Hematopoietic multipotent progenitor cell treated with erythropoietin and hydrocortisone succinate and interleukin-3 and kit ligand, for 15 days (in vitro differentiated cells): ENCODE measurements at regions not wholly inside any gene's neighbourhood (a gene's known extent, or its start where the extent isn't known, plus 50 kb on each side); places are given as distances from the start of the nearest gene placed in this dataset.
"Not testable (repeated sequence)": the region's sequence is repeated elsewhere in the genome, so short reads cannot be mapped to it uniquely, and the experiment has no call there.

Source experiments
- DNase-seq: peaks from one replicate; pipeline ENCODE4 v3.0.0-alpha.2; 2015; ENCODE audit warnings: low spot score

DNA sequence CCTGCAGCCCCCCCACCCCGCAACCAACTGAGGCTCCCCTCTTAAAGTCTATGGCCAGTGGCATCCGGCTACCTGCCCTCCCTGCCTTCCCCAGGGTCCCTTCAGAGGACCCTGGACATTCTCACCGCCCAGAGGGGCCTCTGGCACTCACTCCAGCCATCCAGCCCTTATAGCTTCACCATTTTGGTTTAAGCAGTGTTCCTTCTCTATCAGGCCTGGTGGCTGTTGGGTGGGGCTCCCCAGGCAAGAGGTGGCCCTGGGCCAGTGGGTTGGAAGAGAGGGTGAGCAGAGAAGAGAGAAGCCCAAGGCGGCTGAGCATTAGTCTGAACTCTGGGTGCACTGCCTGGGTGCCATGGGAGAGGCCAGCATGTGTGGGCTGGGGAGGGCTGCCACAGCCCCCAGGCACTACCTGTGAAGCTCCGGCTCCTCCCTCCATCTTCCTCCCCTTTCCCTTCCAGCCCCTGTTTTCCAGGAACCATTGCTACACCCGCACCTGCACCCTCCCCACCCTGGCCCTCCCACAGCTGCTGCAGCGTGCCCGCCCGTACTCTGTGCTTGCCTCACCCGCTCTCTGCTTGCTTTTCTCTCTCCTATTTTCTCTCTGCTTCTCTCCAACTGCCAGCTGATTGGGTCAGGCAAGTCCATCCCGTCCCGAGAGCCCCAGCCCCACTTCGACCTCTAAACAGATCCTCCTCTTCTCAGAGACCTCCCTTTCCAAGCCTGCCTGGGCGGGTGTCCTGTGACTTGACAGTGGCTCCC is 168.2 kb downstream of the TBC1D2B start:
- DNase-seq = peak; percentile 60

DNA sequence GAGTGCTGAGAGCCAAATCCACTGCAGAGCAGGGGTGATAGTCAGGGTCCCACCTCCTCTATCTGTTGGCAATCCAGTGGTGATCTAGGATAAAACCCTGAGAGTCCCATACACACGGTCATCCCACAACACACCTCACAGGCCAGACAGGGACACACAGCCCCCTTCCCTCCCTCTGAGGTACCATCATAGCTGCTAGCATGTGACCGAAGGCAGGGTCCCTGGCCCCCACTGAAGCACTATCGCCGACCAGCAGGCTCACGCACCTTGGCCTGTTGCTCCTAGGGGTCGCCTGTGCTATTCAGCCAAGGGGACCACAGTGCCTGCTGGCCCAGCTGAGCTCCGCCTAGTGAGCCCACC is 168.8 kb downstream of the TBC1D2B start:
- DNase-seq = not testable (repeated sequence)

DNA sequence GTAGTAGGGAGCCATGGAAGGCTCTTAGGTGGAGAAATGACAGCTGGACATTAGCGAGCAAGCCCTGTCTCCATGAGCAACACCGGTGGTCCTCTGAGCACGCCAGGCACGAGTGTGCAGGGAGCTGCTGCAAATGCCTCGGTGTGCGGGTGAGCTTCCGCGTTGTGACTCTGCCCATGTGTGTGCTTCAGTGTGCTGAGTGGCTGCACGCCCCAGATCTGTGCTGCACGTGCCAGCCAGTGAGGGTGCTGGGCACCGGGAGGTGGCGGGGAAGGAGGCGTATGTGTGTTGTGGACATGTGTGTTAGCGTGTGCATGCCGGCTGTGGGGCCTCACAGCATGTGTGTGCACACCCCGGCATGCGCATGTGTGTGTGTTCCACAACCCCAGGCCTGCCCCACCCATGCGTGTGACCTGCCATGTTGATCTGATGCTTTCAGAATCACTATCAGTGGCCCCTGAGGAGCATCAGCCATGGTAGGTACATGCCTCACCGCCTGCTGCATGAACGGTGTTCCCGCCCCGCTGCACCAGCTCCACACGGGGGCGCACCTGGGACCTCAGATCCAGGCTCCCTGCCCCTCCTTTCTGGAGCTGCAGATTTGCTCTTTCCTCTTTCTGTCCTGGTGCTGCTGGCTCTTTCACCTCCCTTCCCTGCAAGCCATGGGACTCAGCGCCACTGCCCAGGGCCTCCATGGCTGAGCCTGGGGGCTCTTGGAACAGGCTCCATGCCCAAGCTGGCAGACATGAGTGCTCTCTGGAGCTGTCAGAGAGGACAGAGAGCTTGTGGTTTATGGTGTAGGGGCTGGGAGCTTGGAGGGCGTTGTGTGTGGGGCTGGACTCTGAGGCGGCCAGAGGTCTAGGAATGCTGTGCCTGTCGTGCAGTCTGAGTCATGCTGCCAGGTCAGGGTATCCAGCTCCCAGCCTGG is 169.4 kb downstream of the TBC1D2B start:
- DNase-seq = peak; percentile 63

DNA sequence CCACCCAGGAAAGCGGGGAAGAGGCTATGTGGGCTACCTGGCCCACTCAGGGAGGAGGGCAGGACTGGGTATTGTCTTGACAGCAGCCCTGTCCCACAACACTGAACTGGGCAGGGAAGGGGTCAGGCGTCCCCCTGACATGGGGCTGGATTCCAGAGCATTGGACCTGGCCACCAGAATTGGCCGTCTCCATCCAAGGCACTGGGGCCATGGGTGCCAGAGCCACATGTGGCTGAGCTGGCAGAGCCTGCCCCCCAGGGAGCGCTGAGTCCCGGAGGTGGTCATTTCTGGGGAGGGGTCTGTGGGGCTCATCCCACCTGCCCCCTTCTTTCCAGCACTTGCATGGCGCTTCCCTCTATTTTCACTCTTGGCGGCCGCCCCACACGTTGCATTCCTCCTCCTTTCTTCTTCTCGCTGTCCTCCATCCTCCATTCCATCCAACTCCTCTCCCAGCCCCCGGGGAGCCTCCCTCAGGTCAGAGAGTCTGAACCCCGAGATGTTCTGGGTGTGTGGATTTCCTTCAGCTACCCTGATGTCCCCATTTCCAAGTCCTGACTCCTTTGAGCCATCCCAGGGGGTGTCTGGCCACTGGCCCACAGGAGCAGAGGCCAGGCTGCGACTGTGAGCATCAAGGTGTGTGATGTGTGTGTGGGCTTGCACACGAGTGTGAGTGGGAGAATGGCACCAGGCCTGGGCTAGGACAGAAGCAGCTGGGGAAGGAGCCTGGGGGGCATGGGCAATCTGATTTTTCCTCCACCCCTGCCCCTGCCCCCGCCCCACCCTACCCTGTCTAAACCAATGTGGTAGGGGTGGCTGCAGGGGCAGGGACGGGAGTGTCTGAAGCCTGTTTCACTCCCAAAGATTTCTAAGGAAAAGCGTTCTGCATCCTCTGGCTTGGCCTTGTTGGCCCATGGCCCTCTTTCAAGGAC is 171.2 kb downstream of the TBC1D2B start:
- DNase-seq = not testable (repeated sequence)

DNA sequence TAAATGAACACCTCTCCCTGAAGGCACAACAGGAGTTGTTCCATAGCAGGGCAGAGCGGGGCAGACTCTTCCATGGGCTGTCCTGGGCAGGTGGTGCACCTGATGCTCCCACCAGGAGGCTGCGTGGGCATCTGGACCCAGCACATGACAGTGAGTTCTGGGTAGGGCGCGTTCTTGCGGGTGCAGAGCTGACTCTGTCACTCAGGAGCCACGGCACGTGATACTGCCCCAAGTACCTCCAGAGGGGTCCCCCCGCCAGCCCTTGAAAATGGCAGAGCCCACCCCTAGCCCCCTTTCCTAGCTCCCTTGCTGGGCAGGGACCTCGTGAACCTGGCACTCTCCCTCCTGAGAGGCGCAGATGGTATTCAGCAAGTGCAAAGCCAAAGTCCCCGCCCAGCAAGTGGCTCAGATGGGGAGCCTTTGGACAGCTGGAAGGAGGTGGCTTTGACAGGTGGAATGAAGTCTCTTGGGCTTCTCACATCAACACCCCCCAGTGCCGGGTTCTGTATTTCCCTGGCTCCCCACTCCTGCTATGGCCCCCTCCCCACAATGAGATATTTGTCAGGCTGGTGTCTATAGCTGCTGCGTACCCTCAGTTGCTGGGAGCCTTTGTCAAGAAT is 172.1 kb downstream of the TBC1D2B start:
- no peak for DNase-seq

DNA sequence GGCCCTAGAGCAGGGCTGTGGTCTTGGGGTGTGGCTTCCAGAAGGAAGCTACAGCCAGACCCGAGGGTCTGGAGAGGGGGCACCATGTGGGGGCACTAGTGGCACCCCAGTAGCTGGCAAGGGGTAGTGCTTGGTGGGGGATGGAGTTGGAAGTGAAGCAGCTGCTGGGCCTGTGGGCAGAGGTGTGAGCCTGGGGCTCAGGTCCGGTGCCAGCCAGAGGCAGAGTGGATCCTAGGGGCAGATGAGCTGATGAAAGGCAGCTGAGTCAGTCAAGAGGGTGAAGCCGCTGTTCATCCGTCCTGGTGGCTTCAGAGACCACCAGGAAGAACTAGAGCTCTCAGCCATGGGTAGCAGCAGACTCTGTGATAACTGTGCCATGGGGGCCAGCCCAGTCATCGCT is 172.6 kb downstream of the TBC1D2B start:
- DNase-seq = no peak

DNA sequence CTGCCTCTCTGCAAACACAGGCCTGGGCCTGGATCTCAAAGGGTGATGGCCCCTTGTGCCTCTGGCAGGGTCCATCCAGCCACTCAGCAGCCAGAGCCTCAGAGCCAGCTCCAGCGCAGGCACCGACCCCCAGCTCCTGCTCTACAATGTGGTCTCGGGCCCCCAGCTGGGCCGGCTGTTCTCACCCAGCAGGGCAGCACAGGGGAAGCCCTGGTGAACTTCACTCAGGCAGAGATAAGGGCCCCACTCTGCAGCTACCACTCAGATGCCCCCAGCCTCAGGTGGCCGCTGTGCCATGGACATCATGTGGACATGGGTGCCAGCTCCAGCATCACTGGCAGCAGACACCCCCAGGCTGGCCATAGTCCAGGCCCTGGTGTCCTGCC is 173.1 kb downstream of the TBC1D2B start:
- no peak for DNase-seq

DNA sequence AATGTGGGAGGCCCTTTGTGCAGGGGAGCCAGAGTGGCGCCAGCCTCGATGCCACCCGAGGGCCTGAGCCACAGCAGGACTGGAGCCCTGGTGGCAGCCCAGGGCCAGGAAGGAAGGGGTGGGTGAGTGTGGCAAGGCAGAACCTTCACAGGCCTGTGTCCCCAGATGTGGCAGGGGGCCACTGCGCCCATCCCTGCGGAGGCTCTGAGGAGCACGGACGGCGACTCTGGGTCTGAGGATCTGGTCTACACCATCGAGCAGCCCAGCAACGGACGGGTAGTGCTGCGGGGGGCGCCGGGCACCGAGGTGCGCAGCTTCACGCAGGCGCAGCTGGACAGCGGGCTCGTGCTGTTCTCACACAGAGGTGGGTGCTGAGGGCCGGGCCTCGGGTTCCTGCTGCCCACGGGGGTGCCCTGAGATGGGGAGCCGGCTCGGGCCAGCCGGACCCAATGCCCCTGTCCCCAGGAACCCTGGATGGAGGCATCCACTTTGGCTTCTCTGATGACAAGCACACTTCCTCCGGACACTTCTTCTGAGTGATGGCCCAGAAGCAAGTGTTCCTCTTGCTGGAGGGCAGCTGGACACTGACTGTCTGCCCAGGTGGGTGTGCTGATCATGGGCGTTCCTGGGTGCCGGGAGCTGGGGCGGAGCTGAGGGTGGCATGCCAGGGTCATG is 173.6 kb downstream of the TBC1D2B start:
- not testable (repeated sequence) for DNase-seq

DNA sequence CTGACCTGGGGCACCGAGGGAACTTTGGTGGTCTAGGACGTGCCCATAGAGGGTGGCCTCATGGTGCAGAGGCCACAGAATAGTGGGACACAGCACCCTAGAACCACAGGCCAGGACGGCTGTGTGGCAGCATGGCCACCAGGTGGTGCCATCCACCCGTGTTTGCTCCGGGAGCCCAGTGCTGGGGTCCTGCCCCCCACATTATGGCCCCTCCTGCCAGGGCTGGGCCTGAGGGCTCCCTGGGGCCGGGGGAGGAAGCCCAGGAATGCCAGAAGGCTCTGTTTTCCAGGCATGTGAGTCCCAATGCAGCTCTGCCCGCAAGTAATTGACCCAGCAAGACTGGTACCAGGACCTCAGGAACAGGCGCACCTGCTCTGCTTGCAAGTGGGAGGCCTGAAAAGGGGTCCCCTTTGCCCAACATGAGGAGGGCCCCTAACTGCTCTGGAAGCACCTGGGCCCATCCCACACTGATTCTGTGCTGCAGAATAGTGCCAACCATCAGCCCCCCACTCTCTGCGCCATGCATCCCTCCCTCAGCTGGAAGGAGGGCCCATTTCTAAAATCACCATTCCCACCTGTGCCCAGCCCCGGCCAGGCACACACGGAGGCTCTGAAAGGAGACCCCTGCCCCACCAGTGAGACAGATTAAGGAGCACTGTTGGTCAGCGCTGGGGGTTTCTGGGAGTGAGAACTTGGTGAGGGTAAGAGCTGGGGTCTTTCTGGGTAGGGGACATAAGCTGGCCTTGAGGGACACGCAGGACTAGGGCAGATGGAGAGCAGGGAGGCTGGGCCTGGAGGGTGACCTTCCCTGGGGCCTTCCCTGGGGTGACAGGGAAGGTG is 174.4 kb downstream of the TBC1D2B start:
- DNase-seq = peak; percentile 20

DNA sequence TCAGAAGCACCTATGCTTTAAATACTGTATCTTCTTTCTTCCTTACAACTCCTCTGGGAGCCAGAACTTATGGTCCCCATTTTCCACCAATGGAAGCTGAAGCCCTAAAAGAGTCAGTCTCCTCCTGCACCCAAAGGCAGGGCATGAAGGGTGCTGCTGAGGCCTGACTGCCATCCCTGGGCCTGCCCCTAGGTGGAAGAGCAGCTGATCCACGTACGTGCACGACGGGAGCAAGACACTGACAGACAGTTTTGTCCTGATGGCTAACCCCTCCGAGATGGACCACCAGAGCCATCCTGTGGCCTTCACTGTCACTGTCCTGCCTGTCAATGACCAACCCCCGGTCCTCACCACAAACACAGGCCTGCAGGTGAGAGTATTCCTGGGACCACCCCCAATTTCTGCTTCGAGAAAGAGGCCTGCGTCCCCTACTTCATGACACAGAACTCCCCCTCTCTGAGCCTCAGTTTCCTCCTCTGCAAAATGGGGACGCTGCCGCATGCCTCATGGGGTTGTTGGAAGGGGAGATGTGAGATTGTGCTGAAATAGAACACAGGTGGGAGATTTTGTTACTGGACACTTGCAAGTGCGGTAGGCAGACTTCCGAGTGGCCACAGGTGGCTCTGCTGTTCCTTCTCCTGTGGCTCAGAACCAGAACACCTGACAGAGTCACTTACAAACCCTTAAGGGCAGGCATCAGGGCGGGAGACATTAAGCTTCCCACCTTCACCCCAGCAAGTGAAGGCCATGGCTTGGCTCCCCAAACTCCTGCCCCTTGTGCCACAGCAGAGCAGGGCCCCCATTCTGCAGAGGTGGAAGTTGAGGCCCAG is 175.4 kb downstream of the TBC1D2B start:
- no peak for DNase-seq

DNA sequence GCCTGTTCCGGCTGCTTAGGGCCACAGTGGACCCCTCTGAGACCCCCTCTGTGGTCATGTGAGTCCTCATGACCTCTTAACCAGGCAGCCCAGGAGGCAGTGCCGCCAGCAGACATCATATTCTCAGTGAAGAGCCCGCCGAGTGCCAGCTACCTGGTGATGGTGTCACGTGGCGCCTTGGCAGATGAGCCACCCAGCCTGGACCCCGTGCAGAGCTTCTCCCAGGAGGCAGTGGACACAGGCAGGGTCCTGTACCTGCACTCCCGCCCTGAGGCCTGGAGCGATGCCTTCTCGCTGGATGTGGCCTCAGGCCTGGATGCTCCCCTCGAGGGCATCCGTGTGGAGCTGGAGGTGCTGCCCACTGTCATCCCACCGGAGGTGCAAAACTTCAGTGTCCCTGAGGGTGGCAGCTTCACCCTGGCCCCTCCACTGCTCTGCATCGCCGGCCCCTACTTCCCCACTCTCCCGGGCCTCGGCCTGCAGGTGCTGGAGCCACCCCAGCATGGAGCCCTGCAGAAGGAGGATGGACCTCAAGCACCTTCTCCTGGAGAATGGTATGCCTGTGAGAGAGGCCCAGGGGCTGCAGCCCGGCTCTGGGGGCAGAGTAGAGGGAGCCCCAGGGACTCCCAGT is 176.1 kb downstream of the TBC1D2B start:
- DNase-seq = no peak

DNA sequence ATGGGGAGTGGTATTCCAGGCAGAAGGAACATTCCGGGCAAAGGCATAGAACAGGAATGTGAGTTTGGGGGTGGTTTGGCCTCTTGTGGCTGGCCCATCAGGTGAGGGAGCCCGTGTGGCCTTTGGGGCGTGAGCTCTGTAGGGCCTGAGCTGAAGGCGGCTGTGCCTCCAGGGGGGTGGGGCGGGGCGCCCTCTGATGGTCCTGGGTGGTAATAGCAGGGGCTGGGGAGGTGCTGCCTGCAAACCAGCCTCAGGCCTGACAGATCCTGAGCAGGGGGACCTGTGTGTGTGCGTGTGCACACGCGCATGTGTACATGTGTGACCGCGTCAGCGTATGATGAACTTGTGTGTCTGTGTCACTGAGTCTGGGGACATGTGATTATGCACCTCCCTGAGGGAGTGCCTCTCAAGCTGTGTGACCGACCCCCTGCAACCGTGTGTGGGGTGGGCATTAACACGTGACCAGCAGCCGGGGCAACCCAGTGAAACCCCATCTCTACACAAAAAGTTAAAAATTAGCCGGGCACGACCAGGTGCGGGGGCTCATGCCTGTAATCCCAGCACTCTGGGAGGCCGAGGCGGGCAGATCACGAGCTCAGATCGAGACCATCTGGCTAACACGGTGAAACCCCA is 177.1 kb downstream of the TBC1D2B start:
- DNase-seq = peak; percentile 43

DNA sequence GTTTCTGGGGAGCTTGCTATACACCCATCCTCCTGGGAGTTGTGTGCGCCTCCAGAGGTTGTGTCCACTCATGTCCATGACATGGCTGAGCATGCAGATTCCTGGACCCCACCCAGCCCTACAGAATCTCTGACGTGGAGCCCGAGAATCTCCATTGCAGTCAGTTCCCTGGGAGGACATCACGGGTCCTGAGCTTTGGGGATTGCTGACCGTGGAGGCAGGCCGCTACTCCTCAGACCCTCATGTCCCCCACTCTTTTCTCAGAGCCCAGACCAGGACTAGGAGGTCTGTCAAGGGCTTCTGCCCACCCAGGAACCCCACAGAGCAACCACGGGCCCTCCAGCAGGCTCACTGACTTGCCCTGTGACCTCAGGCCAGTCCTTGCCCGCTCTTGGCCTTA is 177.7 kb downstream of the TBC1D2B start:
- DNase-seq = not testable (repeated sequence)

DNA sequence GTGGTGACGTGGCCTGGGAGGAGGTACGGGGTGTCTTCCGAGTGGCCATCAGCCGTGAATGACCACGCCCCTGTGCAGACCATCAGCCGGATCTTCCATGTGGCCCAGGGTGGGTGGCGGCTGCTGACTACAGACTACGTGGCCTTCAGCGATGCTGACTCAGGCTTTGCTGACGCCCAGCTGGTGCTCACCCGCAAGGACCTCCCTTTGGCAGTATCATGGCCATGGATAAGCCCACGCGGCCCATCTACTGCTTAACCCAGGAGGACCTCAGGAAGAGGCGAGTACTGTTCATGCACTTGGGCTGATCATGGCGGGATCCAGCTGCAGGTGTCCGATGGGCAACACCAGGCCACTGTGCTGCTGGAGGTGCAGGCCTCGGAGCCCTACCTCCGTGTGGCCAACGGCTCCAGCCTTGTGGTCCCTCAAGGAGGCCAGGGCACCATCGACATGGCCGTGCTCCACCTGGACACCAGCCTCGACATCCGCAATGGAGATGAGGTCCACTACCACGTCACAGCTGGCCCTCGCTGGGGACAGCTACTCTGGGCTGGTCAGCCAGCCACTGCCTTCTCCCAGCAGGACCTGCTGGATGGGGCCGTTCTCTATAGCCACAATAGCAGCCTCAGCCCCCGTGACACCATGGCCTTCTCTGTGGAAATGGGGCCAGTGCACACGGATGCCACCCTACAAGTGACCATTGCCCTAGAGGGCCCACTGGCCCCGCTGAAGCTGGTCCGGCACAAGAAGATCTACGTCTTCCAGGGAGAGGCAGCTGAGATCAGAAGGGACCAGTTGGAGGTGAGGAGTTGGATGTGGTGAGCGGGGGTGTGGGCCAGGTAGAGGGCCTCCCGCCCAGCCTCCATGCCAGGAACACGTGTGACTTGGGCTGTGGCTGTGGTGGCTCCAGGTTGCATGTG is 178.4 kb downstream of the TBC1D2B start:
- no peak for DNase-seq

DNA sequence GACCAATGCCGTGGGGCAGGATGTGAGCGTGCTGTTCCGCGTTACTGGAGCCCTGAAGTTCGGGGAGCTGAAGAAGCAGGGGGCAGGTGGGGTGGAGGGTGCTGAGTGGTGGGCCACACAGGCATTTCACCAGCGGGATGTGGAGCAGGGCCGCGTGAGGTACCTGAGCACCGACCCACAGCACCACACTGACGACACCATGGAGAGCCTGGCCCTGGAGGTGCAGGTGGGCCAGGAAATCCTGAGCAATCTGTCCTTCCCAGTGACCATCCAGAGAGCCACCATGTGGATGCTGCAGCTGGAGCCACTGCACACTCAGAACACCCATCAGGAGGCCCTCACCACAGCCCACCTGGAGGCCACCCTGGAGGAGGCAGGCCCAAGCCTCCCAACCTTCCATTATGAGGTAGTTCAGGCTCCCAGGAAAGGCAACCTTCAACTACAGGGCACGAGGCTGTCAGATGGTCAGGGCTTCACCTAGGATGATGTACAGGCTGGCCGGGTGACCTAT is 179.6 kb downstream of the TBC1D2B start:
- no peak for DNase-seq

DNA sequence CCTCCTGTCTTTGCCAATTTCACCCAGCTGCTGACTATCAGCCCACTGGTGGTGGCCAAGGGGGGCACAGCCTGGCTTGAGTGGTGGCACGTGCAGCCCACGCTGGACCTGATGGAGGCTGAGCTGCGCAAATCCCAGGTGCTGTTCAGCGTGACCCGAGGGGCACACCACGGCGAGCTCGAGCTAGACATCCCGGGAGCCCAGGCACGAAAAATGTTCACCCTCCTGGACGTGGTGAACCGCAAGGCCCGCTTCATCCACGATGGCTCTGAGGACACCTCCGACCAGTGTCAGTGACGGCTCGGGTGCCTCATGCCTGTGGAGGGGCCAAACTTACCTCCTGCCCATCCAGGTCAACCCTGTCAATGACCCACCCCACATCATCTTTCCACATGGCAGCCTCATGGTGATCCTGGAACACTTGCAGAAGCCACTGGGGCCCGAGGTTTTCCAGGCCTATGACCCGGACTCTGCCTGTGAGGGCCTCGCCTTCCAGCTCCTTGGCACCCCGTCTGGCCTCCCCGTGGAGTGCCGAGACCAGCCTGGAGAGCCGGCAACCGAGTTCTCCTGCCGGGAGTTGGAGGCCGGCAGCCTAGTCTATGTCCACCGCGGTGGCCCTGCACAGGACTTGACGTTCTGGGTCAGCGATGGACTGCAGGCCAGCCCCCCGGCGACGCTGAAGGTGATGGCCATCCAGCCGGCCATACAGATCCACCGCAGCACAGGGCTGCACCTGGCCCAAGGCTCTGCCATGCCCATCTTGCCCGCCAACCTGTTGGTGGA is 180.2 kb downstream of the TBC1D2B start:
- DNase-seq = not testable (repeated sequence)
